ENCODE measurements at regions not wholly inside any gene's neighbourhood (a gene's known extent, or its start where the extent isn't known, plus 50 kb on each side); places are given as distances from the start of the nearest gene placed in this dataset.

DNA sequence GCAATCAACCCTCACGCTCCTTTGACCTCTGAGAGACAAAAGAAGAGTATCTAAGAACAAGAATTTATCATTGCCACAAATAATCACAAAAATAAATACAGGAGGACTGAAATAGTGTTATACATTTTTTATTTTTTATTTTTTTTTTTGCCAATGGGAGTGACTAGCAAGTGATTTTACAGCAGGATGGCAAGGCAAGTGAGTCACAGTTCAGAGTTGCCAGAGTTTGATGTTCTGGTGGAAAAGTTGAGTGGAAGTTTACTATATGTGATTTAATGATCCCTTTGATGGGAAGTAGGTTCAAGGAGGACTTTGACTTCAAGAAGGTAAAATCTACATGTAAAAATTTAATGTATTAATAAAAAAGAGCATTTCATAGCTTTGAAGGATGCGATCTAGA is 2691.4 kb downstream of the PCDH9 start:
- ChIA-PET POLR2A (no interaction called here), CTCF (no interaction called here)
- no peaks in the 10 kb centered on the region for H3K4me1 ChIP-seq (ENCODE audit: insufficient read depth, low read length)
- H3K9me3 ChIP-seq (ENCODE audit: control insufficient read depth in 1 of 2, insufficient read depth in 1 of 2, low read length in 2 of 2) = no peaks in the 10 kb centered on the region
- Mint-ChIP-seq H3K27me3 (no peaks in the 10 kb centered on the region), H3K4me1 (ENCODE audit: low read depth) (no peaks in the 10 kb centered on the region), H3K36me3 (ENCODE audit: low read depth) (no peaks in the 10 kb centered on the region), H3K27ac (no peak overlapping the region), H3K9me3 (peaks cover 2% of the 10 kb centered on the region), H3K4me3 (no peak overlapping the region)
- H3K27ac ChIP-seq (ENCODE audit: low read depth in 1 of 2, low read length in 2 of 2) = no peak overlapping the region
- ATAC-seq (ENCODE audit: poor library complexity) (no peak), DNase-seq (no peak)
- H3K4me3 ChIP-seq (ENCODE audit: low read length) = no peak overlapping the region
- intact Hi-C loops (cut with DNase I, micrococcal nuclease) = no loop called here
- no peaks in the 10 kb centered on the region for H3K36me3 ChIP-seq (ENCODE audit: insufficient read depth, low read length)
- TF ChIP-seq, protein P1, sequence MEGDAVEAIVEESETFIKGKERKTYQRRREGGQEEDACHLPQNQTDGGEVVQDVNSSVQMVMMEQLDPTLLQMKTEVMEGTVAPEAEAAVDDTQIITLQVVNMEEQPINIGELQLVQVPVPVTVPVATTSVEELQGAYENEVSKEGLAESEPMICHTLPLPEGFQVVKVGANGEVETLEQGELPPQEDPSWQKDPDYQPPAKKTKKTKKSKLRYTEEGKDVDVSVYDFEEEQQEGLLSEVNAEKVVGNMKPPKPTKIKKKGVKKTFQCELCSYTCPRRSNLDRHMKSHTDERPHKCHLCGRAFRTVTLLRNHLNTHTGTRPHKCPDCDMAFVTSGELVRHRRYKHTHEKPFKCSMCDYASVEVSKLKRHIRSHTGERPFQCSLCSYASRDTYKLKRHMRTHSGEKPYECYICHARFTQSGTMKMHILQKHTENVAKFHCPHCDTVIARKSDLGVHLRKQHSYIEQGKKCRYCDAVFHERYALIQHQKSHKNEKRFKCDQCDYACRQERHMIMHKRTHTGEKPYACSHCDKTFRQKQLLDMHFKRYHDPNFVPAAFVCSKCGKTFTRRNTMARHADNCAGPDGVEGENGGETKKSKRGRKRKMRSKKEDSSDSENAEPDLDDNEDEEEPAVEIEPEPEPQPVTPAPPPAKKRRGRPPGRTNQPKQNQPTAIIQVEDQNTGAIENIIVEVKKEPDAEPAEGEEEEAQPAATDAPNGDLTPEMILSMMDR (IDR thresholded peaks at IDR 0.05) = no peak
- no peaks in the 10 kb centered on the region for H3K27me3 ChIP-seq (ENCODE audit: control insufficient read depth in 1 of 2, insufficient read depth in 2 of 2, low read length in 2 of 2)

DNA sequence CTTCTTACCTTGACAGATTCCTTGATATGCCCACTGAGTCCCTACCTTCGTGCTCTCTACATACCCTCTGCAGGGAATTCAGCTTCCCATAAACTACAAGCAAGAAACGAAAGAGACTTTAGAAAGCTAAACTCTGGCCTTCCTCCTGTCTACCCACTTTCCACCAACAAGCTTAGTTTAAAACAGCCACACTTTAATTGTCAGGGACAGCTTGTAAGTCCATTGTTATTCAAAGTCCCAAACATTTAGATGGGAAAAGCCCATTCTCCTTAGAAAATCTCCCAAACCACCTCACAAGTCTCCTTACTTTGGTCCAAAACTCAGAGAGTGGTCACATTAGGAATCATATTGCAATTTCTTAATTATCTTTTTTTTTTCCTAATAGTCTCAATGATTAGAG is 2695.8 kb downstream of the PCDH9 start:
- Mint-ChIP-seq H3K36me3 (ENCODE audit: low read depth) (no peaks in the 10 kb centered on the region), H3K4me1 (ENCODE audit: low read depth) (no peaks in the 10 kb centered on the region), H3K27me3 (no peaks in the 10 kb centered on the region), H3K4me3 (no peak overlapping the region), H3K9me3 (peaks cover 2% of the 10 kb centered on the region), H3K27ac (no peak overlapping the region)
- ATAC-seq (ENCODE audit: poor library complexity) (no peak), DNase-seq (no peak)
- Histone ChIP-seq H3K36me3 (ENCODE audit: insufficient read depth, low read length) (no peaks in the 10 kb centered on the region), H3K9me3 (ENCODE audit: control insufficient read depth in 1 of 2, insufficient read depth in 1 of 2, low read length in 2 of 2) (no peaks in the 10 kb centered on the region), H3K4me1 (ENCODE audit: insufficient read depth, low read length) (no peaks in the 10 kb centered on the region), H3K27ac (ENCODE audit: low read depth in 1 of 2, low read length in 2 of 2) (no peak overlapping the region), H3K4me3 (ENCODE audit: low read length) (no peak overlapping the region), H3K27me3 (ENCODE audit: control insufficient read depth in 1 of 2, insufficient read depth in 2 of 2, low read length in 2 of 2) (no peaks in the 10 kb centered on the region)
- intact Hi-C loops (cut with DNase I, micrococcal nuclease) = no loop called here
- CTCF ChIA-PET = no interaction called here
- POLR2A ChIA-PET = no interaction called here
- TF ChIP-seq, protein P1 (IDR thresholded peaks at IDR 0.05) = no peak

DNA sequence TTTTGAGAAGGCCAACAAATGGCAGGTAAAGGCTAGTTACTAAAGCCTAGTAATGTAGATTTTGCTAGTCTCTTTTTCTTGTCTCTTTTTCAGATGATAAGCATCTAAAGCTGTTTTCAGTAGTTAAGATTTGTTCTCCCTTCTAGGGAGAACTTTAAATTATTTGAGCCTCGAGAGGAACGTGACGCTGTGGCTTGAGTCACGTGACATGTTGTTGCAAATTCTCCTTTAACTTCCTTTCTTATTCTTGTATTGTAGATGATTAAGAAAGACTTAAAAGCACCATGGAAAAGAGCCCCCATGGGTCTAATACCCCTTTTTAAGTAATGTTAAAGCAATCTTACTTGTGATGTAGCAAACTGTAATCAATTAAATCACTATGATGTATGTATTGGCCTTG is 2698.7 kb downstream of the PCDH9 start:
- Mint-ChIP-seq H3K27ac (no peak overlapping the region), H3K36me3 (ENCODE audit: low read depth) (no peaks in the 10 kb centered on the region), H3K9me3 (peaks cover 2% of the 10 kb centered on the region), H3K27me3 (no peaks in the 10 kb centered on the region), H3K4me3 (no peak overlapping the region), H3K4me1 (ENCODE audit: low read depth) (no peaks in the 10 kb centered on the region)
- ChIA-PET CTCF (no interaction called here), POLR2A (no interaction called here)
- no peak for ATAC-seq (ENCODE audit: poor library complexity)
- Histone ChIP-seq H3K9me3 (ENCODE audit: control insufficient read depth in 1 of 2, insufficient read depth in 1 of 2, low read length in 2 of 2) (no peaks in the 10 kb centered on the region), H3K4me3 (ENCODE audit: low read length) (no peak overlapping the region), H3K27me3 (ENCODE audit: control insufficient read depth in 1 of 2, insufficient read depth in 2 of 2, low read length in 2 of 2) (no peaks in the 10 kb centered on the region), H3K27ac (ENCODE audit: low read depth in 1 of 2, low read length in 2 of 2) (no peak overlapping the region), H3K4me1 (ENCODE audit: insufficient read depth, low read length) (no peaks in the 10 kb centered on the region), H3K36me3 (ENCODE audit: insufficient read depth, low read length) (no peaks in the 10 kb centered on the region)
- intact Hi-C loops (cut with DNase I, micrococcal nuclease) = no loop called here
- TF ChIP-seq, protein P1 (IDR thresholded peaks at IDR 0.05) = no peak
- no peak for DNase-seq
